K562 (cell line): ENCODE measurements at regions not wholly inside any gene's neighbourhood (a gene's known extent, or its start where the extent isn't known, plus 50 kb on each side); places are given as distances from the start of the nearest gene placed in this dataset.

Experiments used
- ATAC-seq: fragments of 200-7000 bp; cut with Tn5 transposase; 3 replicates; pipeline ENCODE4 v1.9.1; 2020; ENCODE audit warnings: moderate library complexity
- BruUV-seq: library from RNA; stranded (reverse); fragments of 400-500 nt; replicated peaks from 2 replicates; lab custom pipeline; 2021; lab: Mats Ljungman, UMichigan
- CTCF ChIA-PET: fragments of 300-600 bp; formaldehyde crosslinking; extraction: SDS; loops from one replicate; lab custom pipeline; 2021; ENCODE audit warnings: low intra/inter-chr PET ratio; lab: Yijun Ruan, JAX
- POLR2A ChIA-PET: fragments of 300-600, 350-650 bp; sonication (Branson Sonifier 250); formaldehyde crosslinking; extraction: SDS; loops from one replicate; lab custom pipeline; 2021; ENCODE audit warnings: antibody characterized with exemption, inconsistent platforms; lab: Yijun Ruan, JAX
- DNase-seq, 4 experiments: peaks; one replicate each; pipeline versions ENCODE4 v3.0.0 to v3.0.0-alpha.2; 2011 to 2018; ENCODE audit warnings: low spot score in 3 of 4, mixed read lengths in 3 of 4; ENCODE audit errors: extremely low read depth in 1 of 4
- FAIRE-seq: peaks from 2 replicates; lab custom pipeline; 2011; peaks lifted over from hg19 to GRCh38; lab: Jason Lieb, UNC
- H2AFZ ChIP-seq: 2 replicates; pipeline ENCODE4 v1.6.0; 2011; ENCODE audit warnings: low read depth, low read length, control low read depth, inconsistent platforms
- H3K27ac ChIP-seq: fragments of 200-600 bp; 3 replicates; pipeline ENCODE4 v1.8.0; 2011; ENCODE audit warnings: low read depth, mild to moderate bottlenecking, control low read depth, inconsistent platforms, low read length, moderate library complexity, mixed read lengths; ENCODE audit errors: extremely low read depth
- H3K27me3 ChIP-seq, 2 experiments: fragments of 300-600 bp in 1 of 2; 2 replicates in 1 of 2; 3 replicates in 1 of 2; pipeline versions ENCODE4 v1.6.0 to v1.8.0; 2011; ENCODE audit warnings: inconsistent platforms in 2 of 2, low read length in 2 of 2, mild to moderate bottlenecking in 1 of 2, mixed read lengths in 1 of 2, moderate library complexity in 1 of 2; ENCODE audit not compliant: control insufficient read depth in 2 of 2, insufficient read depth in 2 of 2
- H3K36me3 ChIP-seq: fragments of 300-600 bp; 3 replicates; pipeline ENCODE4 v1.8.0; 2011; ENCODE audit warnings: mild to moderate bottlenecking, low read length, inconsistent platforms; ENCODE audit not compliant: control insufficient read depth, insufficient read depth
- H3K4me1 ChIP-seq, 2 experiments: fragments of 200-600 bp in 1 of 2; replicated peaks in 1 of 2; 2 replicates in 1 of 2; 3 replicates in 1 of 2; pipeline versions ENCODE4 v1.5.1 to v1.8.0; 2011; ENCODE audit warnings: inconsistent platforms in 2 of 2, low read length in 2 of 2, mild to moderate bottlenecking in 1 of 2, mixed read lengths in 1 of 2, moderate library complexity in 1 of 2; ENCODE audit not compliant: control insufficient read depth in 2 of 2, insufficient read depth in 2 of 2
- H3K4me2 ChIP-seq: 2 replicates; pipeline ENCODE4 v1.6.1; 2011; ENCODE audit warnings: low read length, control low read depth, inconsistent platforms, mixed read lengths; ENCODE audit not compliant: insufficient read depth
- H3K4me3 ChIP-seq: fragments of 200-600 bp; sonication (generic), shearing (Covaris generic); 2 replicates; pipeline ENCODE4 v1.5.1; 2016; ENCODE audit warnings: control low read depth, inconsistent platforms
- H3K79me2 ChIP-seq: fragments of 200-600 bp; 3 replicates; pipeline ENCODE4 v1.8.0; 2011; ENCODE audit warnings: low read length, inconsistent platforms; ENCODE audit not compliant: control insufficient read depth, insufficient read depth
- H3K9ac ChIP-seq, 2 experiments: 2 replicates each; pipeline versions ENCODE4 v1.6.0 to v1.6.1; 2011; ENCODE audit warnings: low read depth in 2 of 2, low read length in 2 of 2, control low read depth in 1 of 2, inconsistent platforms in 1 of 2, mild to moderate bottlenecking in 1 of 2, mixed read lengths in 1 of 2; ENCODE audit not compliant: insufficient read depth in 1 of 2
- H3K9me1 ChIP-seq: one replicate; pipeline ENCODE4 v1.6.0; 2011; ENCODE audit warnings: inconsistent platforms, mild to moderate bottlenecking, low read length, moderate library complexity; ENCODE audit not compliant: control insufficient read depth, insufficient read depth
- H3K9me3 ChIP-seq: replicated peaks from 2 replicates; pipeline ENCODE4 v1.5.1; 2011; ENCODE audit warnings: low read depth, low read length, inconsistent platforms; ENCODE audit not compliant: control insufficient read depth, insufficient read depth
- H4K20me1 ChIP-seq: replicated peaks from 2 replicates; pipeline ENCODE4 v1.6.1; 2011; ENCODE audit warnings: low read length, inconsistent platforms, mixed read lengths; ENCODE audit not compliant: control insufficient read depth, insufficient read depth
- EP400 ChIP-seq: fragments of 450-650 bp; IDR thresholded peaks from 2 replicates; pipeline ENCODE4 v1.6.1; 2017; ENCODE audit warnings: antibody characterized with exemption, mild to moderate bottlenecking, moderate library complexity
- GATA2 ChIP-seq: sonication (generic); formaldehyde crosslinking; IDR thresholded peaks from 2 replicates; pipeline ENCODE4 v1.4.0; 2020; ENCODE audit warnings: mild to moderate bottlenecking, missing genetic modification reagents
- KDM4B ChIP-seq, 2 experiments: fragments of 450-650 bp in 1 of 2; sonication (generic) in 1 of 2; IDR thresholded peaks; 2 replicates each; pipeline ENCODE4 v1.6.1; 2016 to 2017; ENCODE audit warnings: borderline replicate concordance in 2 of 2, antibody characterized with exemption in 1 of 2, low read depth in 1 of 2, mild to moderate bottlenecking in 1 of 2
- MAZ ChIP-seq, 2 experiments: fragments of 450-650 bp in 1 of 2; sonication (generic) in 1 of 2; formaldehyde crosslinking; IDR thresholded peaks in 1 of 2; conservative IDR thresholded peaks in 1 of 2; 2 replicates each; pipeline versions ENCODE4 v1.4.0 to v1.5.0; 2020; ENCODE audit warnings: mild to moderate bottlenecking in 1 of 2, missing genetic modification reagents in 1 of 2
- MCM5 ChIP-seq: fragments of 450-650 bp; IDR thresholded peaks from 2 replicates; pipeline ENCODE4 v1.6.1; 2016; ENCODE audit warnings: low read depth
- MYNN ChIP-seq, 2 experiments: sonication (generic); formaldehyde crosslinking in 1 of 2; IDR thresholded peaks; 2 replicates each; pipeline versions ENCODE4 v1.5.0 to v1.6.1; 2016 to 2020; ENCODE audit warnings: antibody characterized with exemption in 1 of 2, missing genetic modification reagents in 1 of 2
- NCOA4 ChIP-seq: fragments of 450-650 bp; IDR thresholded peaks from 2 replicates; pipeline ENCODE4 v1.6.1; 2018; ENCODE audit warnings: mild to moderate bottlenecking; ENCODE audit not compliant: partially characterized antibody
- NFYB ChIP-seq: IDR thresholded peaks from 2 replicates; pipeline ENCODE4 v1.6.1; 2011; ENCODE audit warnings: mild to moderate bottlenecking, moderate library complexity; ENCODE audit not compliant: insufficient read length; ENCODE audit errors: extremely low read depth
- PRMT5 ChIP-seq: sonication (generic); formaldehyde crosslinking; IDR thresholded peaks from 2 replicates; pipeline ENCODE4 v1.5.0; 2020; ENCODE audit warnings: missing genetic modification reagents
- PTRF ChIP-seq: fragments of 450-650 bp; IDR thresholded peaks from 2 replicates; pipeline ENCODE4 v1.6.1; 2016; ENCODE audit warnings: mild to moderate bottlenecking, missing genetic modification characterization, missing compliant biosample characterization
- RFX5 ChIP-seq: IDR thresholded peaks from 2 replicates; pipeline ENCODE4 v1.6.1; 2011; ENCODE audit warnings: low read depth, mild to moderate bottlenecking, improper control_type of control experiment, low read length
- STAG1 ChIP-seq: sonication (generic); formaldehyde crosslinking; IDR thresholded peaks from 2 replicates; pipeline ENCODE4 v1.5.0; 2020; ENCODE audit warnings: missing genetic modification reagents, borderline replicate concordance
- TCF3 ChIP-seq: sonication (generic); formaldehyde crosslinking; IDR thresholded peaks from 2 replicates; pipeline ENCODE4 v1.4.0; 2020; ENCODE audit warnings: mild to moderate bottlenecking, missing genetic modification reagents
- ZNF232 ChIP-seq: sonication (generic); formaldehyde crosslinking; IDR thresholded peaks from 2 replicates; pipeline ENCODE4 v1.8.0; 2022; ENCODE audit warnings: mild to moderate bottlenecking, missing genetic modification reagents
- ZNF79 ChIP-seq: fragments of 250-450 bp; sonication (Bioruptor Pico); IDR thresholded peaks from 2 replicates; pipeline ENCODE4 v1.4.0; 2020; ENCODE audit warnings: low read depth, mild to moderate bottlenecking, moderate library complexity
- WGBS: fragments of 100-300 bp; shearing (Covaris generic); methylation state at CpG from one replicate; pipeline ENCODE4 v1.1.6; 2016; ENCODE audit warnings: low coverage, mixed read lengths; ENCODE audit not compliant: insufficient coverage; ENCODE audit errors: missing lambda C conversion rate; 5-methylcytosine and 5-hydroxymethylcytosine counted together
- in situ Hi-C: fragments of 300-500 bp; cut with MboI; formaldehyde crosslinking; loops from 4 replicates; pipeline ENCODE4 v1.15.0; 2018; ENCODE audit warnings: inconsistent platforms, mixed read lengths
- intact Hi-C: fragments of 100-400 bp; cut with micrococcal nuclease; formaldehyde crosslinking; loops from 2 replicates; pipeline ENCODE4 v1.14.2; 2022

- no peak for TF ChIP-seq TCF3 (CRISPR knock-in tag)
- no peak for TF ChIP-seq GATA2 (CRISPR knock-in tag)
Measured at GRCh38 chr18:62458346-62458745, 64.5 kb upstream of the ZCCHC2 start (continued).

GRCh38 chr18:62458868-62459716 is 63.7 kb upstream of the ZCCHC2 start:
- Histone ChIP-seq H3K27ac (no peak overlapping the region), H3K27me3 (no peaks in the 10 kb centered on the region), H2AFZ (no peak overlapping the region), H3K36me3 (no peaks in the 10 kb centered on the region), H3K9me1 (no peaks in the 10 kb centered on the region), H3K4me2 (no peak overlapping the region), H3K4me1 (no peaks in the 10 kb centered on the region; a peak in 1 of 5 replicates), H3K9me3 (no peaks in the 10 kb centered on the region), H3K4me3 (no peak overlapping the region), H3K79me2 (no peaks in the 10 kb centered on the region), H4K20me1 (no peaks in the 10 kb centered on the region), H3K9ac (no peak overlapping the region)
- no TSS peak for BruUV-seq
- FAIRE-seq (no peak), ATAC-seq (no peak), DNase-seq (no peak)
- CTCF ChIA-PET: no interaction called here
- in situ Hi-C loops (no loop called here), intact Hi-C loops (no loop called here)
- TF ChIP-seq ZNF79 (no peak), ZNF232 (CRISPR knock-in tag) (no peak), NCOA4 (no peak), STAG1 (CRISPR knock-in tag) (no peak), PTRF (no peak), MAZ (CRISPR knock-in tag; conservative IDR thresholded peaks at IDR 0.05 in 1 of 2, IDR thresholded peaks at IDR 0.05 in 1 of 2) (no peak), EP400 (no peak), KDM4B (IDR thresholded peaks at IDR 0.05; ENCODE audit: borderline replicate concordance in 2 of 2, low read depth in 1 of 2) (no peak), MCM5 (no peak), PRMT5 (CRISPR knock-in tag) (no peak), RFX5 (no peak), NFYB (no peak), MYNN (IDR thresholded peaks at IDR 0.05) (no peak), MYNN (CRISPR knock-in tag; IDR thresholded peaks at IDR 0.05) (no peak)
- WGBS: 60% methylated on average over 10 of the region's 12 CpGs
- POLR2A ChIA-PET: no interaction called here
